GM18907 (cell line): ENCODE measurements at regions not wholly inside any gene's neighbourhood (a gene's known extent, or its start where the extent isn't known, plus 50 kb on each side); places are given as distances from the start of the nearest gene placed in this dataset.

Experiments used
- ATAC-seq: cut with Tn5 transposase; IDR thresholded peaks from one replicate; pipeline ENCODE4 v1.9.1; 2021; ENCODE audit warnings: mild to moderate bottlenecking, moderate library complexity; ENCODE audit not compliant: unreplicated experiment

GRCh38 chr12:124371970-124372555, 77.2 kb downstream of the RFLNA start:
- ATAC-seq = no peak

GRCh38 chr12:124371366-124371765, 76.5 kb downstream of the RFLNA start:
- no peak for ATAC-seq

GRCh38 chr12:124370851-124371250, 76.0 kb downstream of the RFLNA start:
- ATAC-seq = no peak

GRCh38 chr12:124370384-124370783, 75.5 kb downstream of the RFLNA start:
- ATAC-seq = no peak

GRCh38 chr12:124369827-124370378, 75.0 kb downstream of the RFLNA start:
- no peak for ATAC-seq

GRCh38 chr12:124369055-124369826, 74.3 kb downstream of the RFLNA start:
- ATAC-seq = no peak

- no peak for ATAC-seq
Measured at GRCh38 chr12:124368421-124369032, 73.6 kb downstream of the RFLNA start.

- ATAC-seq = no peak
Measured at GRCh38 chr12:124365726-124366430, 71.0 kb downstream of the RFLNA start.
